HG03280 (cell line): ENCODE measurements at regions not wholly inside any gene's neighbourhood (a gene's known extent, or its start where the extent isn't known, plus 50 kb on each side); places are given as distances from the start of the nearest gene placed in this dataset.
A peak's percentile ranks its signal among the peaks of the same experiment; 100 is the strongest.
"Not testable (repeated sequence)": the region's sequence is repeated elsewhere in the genome, so short reads cannot be mapped to it uniquely, and the experiment has no call there.

ENCODE experiments used
- ATAC-seq: cut with Tn5 transposase; IDR thresholded peaks from one replicate; pipeline ENCODE4 v1.9.1; 2021; ENCODE audit warnings: mild to moderate bottlenecking, moderate library complexity; ENCODE audit not compliant: unreplicated experiment

- not testable (repeated sequence) for ATAC-seq
These were observed 74.7 kb upstream of the ATL2 start for GRCh38 chr2:38451778-38452177.

DNA sequence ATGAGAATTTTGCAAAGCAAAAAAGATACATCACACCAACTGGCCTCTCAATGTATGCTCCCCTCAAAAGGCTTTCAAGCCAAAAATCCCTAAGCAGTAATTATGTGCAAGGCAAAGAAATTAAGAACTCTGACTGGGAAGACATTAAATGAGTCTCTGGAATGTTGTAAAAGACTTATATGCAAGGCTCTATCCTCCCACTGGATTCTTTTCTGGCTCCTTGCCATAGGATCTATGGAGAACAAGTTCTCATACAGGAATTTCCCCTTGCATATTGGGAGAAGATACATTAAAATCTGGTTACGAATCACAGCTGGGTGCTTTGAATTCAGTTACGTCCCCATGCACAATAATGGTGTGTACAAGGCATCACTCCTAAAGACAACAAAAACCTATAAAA is 73.4 kb upstream of the ATL2 start:
- no peak for ATAC-seq

GRCh38 chr2:38448692-38449410 is 71.8 kb upstream of the ATL2 start:
- ATAC-seq: no peak

GRCh38 chr2:38446906-38447561 is 70.0 kb upstream of the ATL2 start:
- no peak for ATAC-seq

DNA sequence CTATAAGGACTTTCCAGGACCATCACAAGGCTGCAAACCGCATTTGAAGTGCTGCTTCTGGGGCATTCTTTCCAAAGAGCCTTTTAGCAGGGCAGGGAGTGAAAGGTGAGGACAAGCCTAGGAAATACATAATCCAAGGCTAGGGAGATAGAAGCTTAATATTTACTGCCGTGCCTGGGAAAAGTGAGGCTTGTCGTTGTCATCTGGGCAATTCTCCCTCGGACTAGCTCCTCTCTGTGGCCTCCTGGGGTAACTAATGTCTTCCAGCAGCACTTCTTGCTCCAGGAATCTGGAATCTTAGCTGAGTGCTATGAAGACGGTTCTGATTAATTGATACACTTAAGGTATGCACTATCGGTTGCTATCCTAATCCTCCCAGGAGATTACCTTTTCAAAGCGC is 69.3 kb upstream of the ATL2 start:
- no peak for ATAC-seq

GRCh38 chr2:38444247-38444646 is 67.2 kb upstream of the ATL2 start:
- ATAC-seq: no peak

GRCh38 chr2:38442643-38443541 is 65.8 kb upstream of the ATL2 start:
- no peak for ATAC-seq

DNA sequence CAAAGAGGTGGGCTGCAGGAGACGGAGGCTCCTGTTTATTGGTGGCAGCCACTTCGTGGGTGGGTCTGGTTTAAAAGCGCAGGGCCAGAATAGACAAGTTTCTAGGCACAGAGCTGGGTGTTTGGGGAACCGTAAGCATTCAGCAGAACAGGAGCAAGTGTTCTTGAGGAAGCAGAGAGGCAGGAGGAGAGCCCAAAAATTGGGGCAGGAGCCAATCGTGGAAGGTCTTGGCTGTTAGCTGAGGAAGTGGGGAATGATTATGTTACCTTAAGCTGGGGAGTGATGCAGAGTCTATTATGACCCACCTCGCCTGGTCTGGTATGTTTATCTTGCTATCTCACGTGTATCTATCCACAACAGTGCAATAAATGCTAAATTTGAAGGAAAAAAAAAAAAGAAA is 64.3 kb upstream of the ATL2 start:
- ATAC-seq: no peak

DNA sequence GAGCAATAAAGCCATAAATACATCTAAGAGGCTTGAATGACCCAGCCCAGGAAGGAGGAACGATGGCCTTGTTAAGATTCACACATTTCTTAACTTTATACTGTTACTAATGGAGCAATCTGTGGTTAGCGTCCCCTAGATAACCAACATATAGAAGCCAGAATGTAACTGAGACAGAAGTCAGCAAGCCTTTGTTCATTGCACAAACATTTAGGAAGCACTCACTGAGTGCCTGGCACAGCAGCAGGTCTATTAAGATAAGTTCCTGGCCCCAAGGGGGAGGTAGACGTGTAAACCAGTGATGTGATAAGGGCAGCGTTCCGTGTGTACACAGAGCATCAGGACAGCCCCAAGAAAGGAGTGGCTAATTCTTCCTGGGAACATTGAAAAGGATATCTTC is 63.6 kb upstream of the ATL2 start:
- ATAC-seq: no peak

DNA sequence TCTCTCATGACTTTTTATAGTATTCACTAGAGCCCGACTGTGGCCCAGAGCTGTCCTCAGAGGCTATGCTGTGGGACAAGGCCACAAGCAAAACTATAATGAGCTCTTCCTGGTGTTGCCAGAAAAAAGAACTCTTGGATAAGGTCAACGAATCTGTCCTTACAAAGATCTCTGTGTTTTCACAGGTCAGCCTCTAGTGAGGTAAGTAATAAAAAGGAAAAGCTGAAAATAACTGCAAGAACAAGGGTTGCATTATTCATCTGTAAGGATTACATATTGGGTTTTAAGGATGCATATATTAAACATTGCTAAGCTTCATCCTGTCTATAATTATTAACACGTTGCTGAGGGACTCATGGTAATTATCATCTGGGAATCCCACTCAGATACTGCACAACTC is 62.8 kb upstream of the ATL2 start:
- ATAC-seq: no peak

- ATAC-seq: peak; percentile 66
These were observed 62.0 kb upstream of the ATL2 start for GRCh38 chr2:38438883-38439612.

GRCh38 chr2:38438133-38438882 is 61.2 kb upstream of the ATL2 start:
- no peak for ATAC-seq

DNA sequence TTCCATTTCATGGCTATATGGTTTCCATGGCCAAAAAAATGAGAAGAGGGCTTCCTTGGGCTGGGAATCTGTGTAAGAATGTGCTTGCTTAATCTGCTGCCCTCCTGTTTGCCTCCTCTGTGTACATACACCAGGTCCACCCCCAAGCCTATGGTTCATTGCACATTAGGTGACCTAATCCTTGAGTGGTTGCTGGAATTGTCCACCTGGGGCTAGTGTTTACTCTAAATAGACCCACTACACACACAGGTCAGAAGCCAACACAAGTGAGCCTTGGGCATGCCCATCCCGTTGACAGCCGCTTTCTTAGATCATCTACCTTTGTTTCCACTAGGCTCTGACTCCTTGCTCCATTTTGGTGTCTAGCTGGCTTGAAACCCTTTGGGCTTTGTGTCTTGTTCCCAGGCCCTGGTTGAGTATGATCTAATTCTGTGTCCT is 59.2 kb upstream of the ATL2 start:
- no peak for ATAC-seq

- ATAC-seq: no peak
These were observed 58.7 kb upstream of the ATL2 start for GRCh38 chr2:38435775-38436174.

DNA sequence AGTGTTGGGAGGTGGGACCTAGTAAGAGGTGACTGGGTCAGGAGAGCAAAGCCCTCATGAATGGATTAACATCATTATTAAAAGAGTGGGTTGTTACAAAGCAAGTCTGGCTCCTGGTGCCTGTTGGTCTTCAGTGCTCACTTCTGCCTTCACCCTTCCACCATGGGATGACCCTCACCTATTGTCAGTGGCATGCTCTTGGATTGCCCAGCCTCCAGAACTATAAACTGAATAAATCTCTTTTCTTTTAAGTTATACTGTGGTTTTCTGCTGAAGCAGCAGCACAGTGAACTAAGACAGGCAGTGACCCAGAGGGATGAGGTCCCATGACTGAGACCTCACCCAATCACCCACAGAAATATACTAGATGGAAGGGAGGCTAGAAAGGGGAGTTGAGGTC is 57.5 kb upstream of the ATL2 start:
- ATAC-seq: no peak

DNA sequence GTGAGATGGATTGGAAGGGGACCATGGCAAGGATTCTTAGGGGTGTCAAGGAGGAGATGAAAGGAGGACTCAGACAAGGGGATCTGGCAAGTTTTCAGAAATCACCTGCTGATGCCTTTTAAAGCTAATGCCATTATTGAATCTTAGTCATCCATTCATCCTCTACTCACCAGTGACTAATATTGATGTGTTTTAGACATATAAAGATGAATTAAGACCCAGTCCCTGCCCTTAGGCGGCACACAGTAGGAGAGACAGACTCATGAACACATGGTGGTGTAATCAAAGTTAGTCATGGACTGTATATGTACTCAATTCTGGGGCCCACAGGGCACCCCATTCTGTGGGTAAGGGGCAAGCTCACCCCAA is 56.5 kb upstream of the ATL2 start:
- no peak for ATAC-seq

- no peak for ATAC-seq
These were observed 55.9 kb upstream of the ATL2 start for GRCh38 chr2:38432820-38433606.

GRCh38 chr2:38430597-38431207 is 53.6 kb upstream of the ATL2 start:
- no peak for ATAC-seq

GRCh38 chr2:38430196-38430595 is 53.1 kb upstream of the ATL2 start:
- no peak for ATAC-seq
